AG04450 (cell line): ENCODE measurements at regions not wholly inside any gene's neighbourhood (a gene's known extent, or its start where the extent isn't known, plus 50 kb on each side); places are given as distances from the start of the nearest gene placed in this dataset.

Source experiments
- CTCF ChIA-PET: fragments of 300-600, 350-600 bp; formaldehyde crosslinking; extraction: SDS; loops from one replicate; lab custom pipeline; 2022; ENCODE audit warnings: antibody characterized with exemption, inconsistent platforms; lab: Charles Lee
- POLR2A ChIA-PET: fragments of 350-600 bp; formaldehyde crosslinking; extraction: SDS; loops from one replicate; lab custom pipeline; 2021; ENCODE audit warnings: antibody characterized with exemption, inconsistent platforms; lab: Yijun Ruan, JAX
- DNase-seq: peaks from one replicate; pipeline ENCODE4 v3.0.0-alpha.2; 2011; ENCODE audit warnings: low read depth, low spot score
- H3K27ac ChIP-seq: one replicate; pipeline ENCODE4 v1.5.1; 2012; ENCODE audit warnings: low read depth, low read length, control low read depth
- H3K27me3 ChIP-seq: one replicate; pipeline ENCODE4 v1.6.0; 2012; ENCODE audit warnings: low read length; ENCODE audit not compliant: control insufficient read depth, insufficient read depth
- H3K4me3 ChIP-seq: 2 replicates; pipeline ENCODE4 v1.5.1; 2011; ENCODE audit warnings: mild to moderate bottlenecking, low read depth, low read length, control low read depth
- H3K9me3 ChIP-seq: 2 replicates; pipeline ENCODE4 v1.5.1; 2012; ENCODE audit warnings: low read length; ENCODE audit not compliant: control insufficient read depth, insufficient read depth
- TF ChIP-seq, protein P1 (sequence below): IDR thresholded peaks from 2 replicates; pipeline ENCODE4 v1.5.1; 2011; ENCODE audit warnings: low read depth, low read length, control low read depth, inconsistent platforms

DNA sequence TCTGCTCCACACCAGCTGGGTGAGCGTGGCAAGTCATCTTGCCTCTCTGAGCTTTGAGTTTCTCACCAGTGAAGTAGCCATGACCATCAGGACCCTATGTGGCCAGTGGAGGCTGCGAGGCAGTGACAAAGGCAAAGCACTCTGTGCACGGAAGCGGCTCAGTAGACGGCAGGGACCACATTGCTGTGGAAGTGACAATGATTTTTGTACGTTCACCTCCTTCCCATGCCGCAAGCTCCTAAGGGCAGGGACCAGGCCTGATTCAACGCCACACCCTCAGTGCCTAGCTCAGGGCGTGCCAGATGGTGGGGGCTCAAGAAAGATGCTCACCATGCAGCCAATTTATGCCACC, 210.5 kb downstream of the MATN1 start:
- Histone ChIP-seq H3K27ac (no peak overlapping the region), H3K27me3 (no peaks in the 10 kb centered on the region), H3K9me3 (no peaks in the 10 kb centered on the region), H3K4me3 (no peak overlapping the region)
- TF ChIP-seq, protein P1, sequence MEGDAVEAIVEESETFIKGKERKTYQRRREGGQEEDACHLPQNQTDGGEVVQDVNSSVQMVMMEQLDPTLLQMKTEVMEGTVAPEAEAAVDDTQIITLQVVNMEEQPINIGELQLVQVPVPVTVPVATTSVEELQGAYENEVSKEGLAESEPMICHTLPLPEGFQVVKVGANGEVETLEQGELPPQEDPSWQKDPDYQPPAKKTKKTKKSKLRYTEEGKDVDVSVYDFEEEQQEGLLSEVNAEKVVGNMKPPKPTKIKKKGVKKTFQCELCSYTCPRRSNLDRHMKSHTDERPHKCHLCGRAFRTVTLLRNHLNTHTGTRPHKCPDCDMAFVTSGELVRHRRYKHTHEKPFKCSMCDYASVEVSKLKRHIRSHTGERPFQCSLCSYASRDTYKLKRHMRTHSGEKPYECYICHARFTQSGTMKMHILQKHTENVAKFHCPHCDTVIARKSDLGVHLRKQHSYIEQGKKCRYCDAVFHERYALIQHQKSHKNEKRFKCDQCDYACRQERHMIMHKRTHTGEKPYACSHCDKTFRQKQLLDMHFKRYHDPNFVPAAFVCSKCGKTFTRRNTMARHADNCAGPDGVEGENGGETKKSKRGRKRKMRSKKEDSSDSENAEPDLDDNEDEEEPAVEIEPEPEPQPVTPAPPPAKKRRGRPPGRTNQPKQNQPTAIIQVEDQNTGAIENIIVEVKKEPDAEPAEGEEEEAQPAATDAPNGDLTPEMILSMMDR: no peak
- DNase-seq: no peak
- CTCF ChIA-PET: no interaction called here
- POLR2A ChIA-PET: no interaction called here

DNA sequence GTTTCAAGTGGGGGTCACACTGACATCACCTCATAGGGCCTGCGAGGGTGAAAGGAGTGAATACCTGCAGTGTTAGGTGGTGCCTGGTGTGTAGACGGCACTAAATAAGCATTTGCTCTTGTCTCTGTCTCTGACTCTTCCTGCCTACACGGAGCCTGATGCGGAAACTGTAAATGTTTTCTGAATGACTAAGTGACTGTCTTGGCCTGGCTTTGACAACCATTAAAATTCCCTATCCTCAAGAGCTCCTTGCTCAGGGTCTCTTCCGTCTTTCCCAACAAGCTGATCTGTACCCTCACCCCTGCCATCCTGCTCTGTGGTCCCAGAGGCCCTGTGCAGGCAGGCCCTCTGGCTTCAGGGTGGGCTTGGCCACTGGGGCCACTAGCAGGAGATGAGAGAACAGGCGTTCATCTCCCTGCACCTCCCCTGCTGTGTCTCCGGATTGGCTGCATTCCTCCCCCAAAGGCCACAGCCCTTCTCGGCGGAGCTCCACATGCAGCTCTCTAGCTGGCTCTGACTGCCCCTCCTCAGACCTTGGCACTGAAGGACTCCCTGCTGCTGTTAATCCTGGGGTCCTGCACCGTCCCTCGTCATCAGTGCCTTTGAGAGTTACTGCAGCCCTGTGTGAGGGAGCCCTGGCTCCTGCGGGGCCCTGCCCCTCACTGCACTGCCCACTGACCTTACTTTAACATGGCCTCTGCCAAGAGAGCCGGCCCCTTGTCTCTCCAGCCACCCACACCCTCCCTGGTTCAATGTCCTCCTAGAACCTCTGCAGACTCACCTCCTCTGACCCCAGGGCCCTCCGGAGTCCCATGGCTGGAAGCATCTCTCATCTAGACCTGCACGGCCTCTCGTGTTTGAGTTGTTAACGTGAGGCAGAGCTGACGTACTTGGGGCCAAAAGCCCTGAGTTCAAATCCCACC, 211.1 kb downstream of the MATN1 start:
- DNase-seq: no peak
- CTCF ChIA-PET: no interaction called here
- Histone ChIP-seq H3K27ac (no peak overlapping the region), H3K4me3 (no peak overlapping the region), H3K27me3 (no peaks in the 10 kb centered on the region), H3K9me3 (no peaks in the 10 kb centered on the region)
- POLR2A ChIA-PET: no interaction called here
- TF ChIP-seq, protein P1: no peak

GRCh38 chr1:30511563-30511962, 211.8 kb downstream of the MATN1 start:
- no peaks in the 10 kb centered on the region for H3K9me3 ChIP-seq
- ChIA-PET POLR2A (no interaction called here), CTCF (no interaction called here)
- H3K4me3 ChIP-seq: no peak overlapping the region
- TF ChIP-seq, protein P1: no peak
- no peak overlapping the region for H3K27ac ChIP-seq
- no peaks in the 10 kb centered on the region for H3K27me3 ChIP-seq
- DNase-seq: no peak

DNA sequence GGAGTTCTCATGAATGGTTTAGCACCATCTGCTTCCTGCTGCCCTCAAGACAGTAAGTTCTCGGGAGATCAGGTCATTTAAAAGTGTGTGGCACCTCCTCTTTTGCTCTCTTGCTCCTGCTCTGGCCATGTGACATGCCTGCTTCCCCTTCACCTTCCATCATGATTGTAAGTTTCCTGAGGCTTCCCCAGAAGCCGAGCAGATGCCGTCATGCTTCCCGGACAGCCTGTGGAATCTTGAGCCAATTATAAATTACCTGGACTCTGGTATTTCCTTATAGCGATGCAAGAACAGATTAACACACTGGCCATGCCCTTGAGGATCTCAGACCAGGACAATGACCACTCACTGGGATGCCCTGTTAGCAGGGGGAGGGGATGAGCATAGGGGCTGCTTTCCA, 212.3 kb downstream of the MATN1 start:
- DNase-seq: no peak
- Histone ChIP-seq H3K27ac (no peak overlapping the region), H3K27me3 (no peaks in the 10 kb centered on the region), H3K9me3 (no peaks in the 10 kb centered on the region), H3K4me3 (no peak overlapping the region)
- POLR2A ChIA-PET: no interaction called here
- CTCF ChIA-PET: no interaction called here
- TF ChIP-seq, protein P1: no peak

- Histone ChIP-seq H3K4me3 (no peak overlapping the region), H3K9me3 (no peaks in the 10 kb centered on the region), H3K27ac (no peak overlapping the region), H3K27me3 (no peaks in the 10 kb centered on the region)
- POLR2A ChIA-PET: no interaction called here
- TF ChIP-seq, protein P1: no peak
- CTCF ChIA-PET: no interaction called here
- no peak for DNase-seq
These were observed 213.7 kb downstream of the MATN1 start for GRCh38 chr1:30509670-30510069.
